Posterior cingulate gyrus (tissue), 11 donors: ENCODE measurements at regions not wholly inside any gene's neighbourhood (a gene's known extent, or its start where the extent isn't known, plus 50 kb on each side); places are given as distances from the start of the nearest gene placed in this dataset.
"Not testable (repeated sequence)": the region's sequence is repeated elsewhere in the genome, so short reads cannot be mapped to it uniquely, and the experiment has no call there.

ENCODE experiments used
- DNase-seq, 10 donors: peaks; one replicate each; pipeline versions ENCODE4 v3.0.0 to v3.0.0-alpha.2; 2020 to 2021; ENCODE audit warnings: mixed read lengths in 3 of 10
- intact Hi-C: fragments of 100-400 bp; cut with DNase I; formaldehyde crosslinking; loops from one replicate; pipeline ENCODE4 v1.15.1; 2023

- intact Hi-C loops = no loop called here
These were observed 3922.5 kb upstream of the OR11H1 start for GRCh38 chr22:11605468-11605981.

GRCh38 chr22:11606047-11607000 lies 3921.7 kb upstream of the OR11H1 start:
- DNase-seq = peak in 2 of 10 donors; percentile 82 to 88

More at GRCh38 chr22:11605468-11605981, 3922.5 kb upstream of the OR11H1 start:
- peak in 2 of 10 donors; percentile 83 to 88 for DNase-seq

GRCh38 chr22:11607215-11607614 lies 3920.8 kb upstream of the OR11H1 start:
- intact Hi-C loops = not testable (repeated sequence)
- peak in 2 of 10 donors; percentile 40 to 73 for DNase-seq

More at GRCh38 chr22:11606047-11607000, 3921.7 kb upstream of the OR11H1 start:
- intact Hi-C loops = not testable (repeated sequence)

- intact Hi-C loops, DNase-seq: not testable (repeated sequence)
These were observed 3919.5 kb upstream of the OR11H1 start for GRCh38 chr22:11608486-11608885.

GRCh38 chr22:11609193-11609592 lies 3918.8 kb upstream of the OR11H1 start:
- DNase-seq = peak in 1 of 10 donors; percentile 66
- intact Hi-C loops = not testable (repeated sequence)

- intact Hi-C loops = not testable (repeated sequence)
- DNase-seq = peak in 3 of 10 donors; percentile 79 to 88 (median 80)
These were observed 3916.7 kb upstream of the OR11H1 start for GRCh38 chr22:11611280-11611679.

GRCh38 chr22:11611876-11612275 lies 3916.1 kb upstream of the OR11H1 start:
- peak in 1 of 10 donors; percentile 84 for DNase-seq
- intact Hi-C loops = not testable (repeated sequence)

- intact Hi-C loops = not testable (repeated sequence)
- DNase-seq = peak in 2 of 10 donors; percentile 62 to 84
These were observed 3914.7 kb upstream of the OR11H1 start for GRCh38 chr22:11613081-11613897.

- intact Hi-C loops = no loop called here
- peak in 1 of 10 donors; percentile 47 for DNase-seq
These were observed 3913.9 kb upstream of the OR11H1 start for GRCh38 chr22:11613898-11614755.

- peak in 2 of 10 donors; percentile 74 to 78 for DNase-seq
- intact Hi-C loops = not testable (repeated sequence)
These were observed 3913.1 kb upstream of the OR11H1 start for GRCh38 chr22:11614798-11615433.

- DNase-seq = no peak
These were observed 3911.2 kb upstream of the OR11H1 start for GRCh38 chr22:11616811-11617210.

GRCh38 chr22:11618322-11618662 lies 3909.7 kb upstream of the OR11H1 start:
- DNase-seq, intact Hi-C loops: not testable (repeated sequence)

More at GRCh38 chr22:11616811-11617210, 3911.2 kb upstream of the OR11H1 start:
- intact Hi-C loops = no loop called here

- DNase-seq = peak in 2 of 10 donors; percentile 72 to 78
These were observed 3909.3 kb upstream of the OR11H1 start for GRCh38 chr22:11618688-11619087.

GRCh38 chr22:11620921-11621762 lies 3906.8 kb upstream of the OR11H1 start:
- peak in 2 of 10 donors; percentile 74 to 77 for DNase-seq
- intact Hi-C loops = not testable (repeated sequence)

More at GRCh38 chr22:11618688-11619087, 3909.3 kb upstream of the OR11H1 start:
- intact Hi-C loops = not testable (repeated sequence)

- DNase-seq = peak in 1 of 10 donors; percentile 77
- intact Hi-C loops = not testable (repeated sequence)
These were observed 3905.2 kb upstream of the OR11H1 start for GRCh38 chr22:11622774-11623173.

GRCh38 chr22:11625711-11626421 lies 3902.1 kb upstream of the OR11H1 start:
- DNase-seq = peak in 2 of 10 donors; percentile 82 to 83
- intact Hi-C loops = not testable (repeated sequence)

- intact Hi-C loops = no loop called here
- peak in 2 of 10 donors; percentile 63 to 81 for DNase-seq
These were observed 3901.6 kb upstream of the OR11H1 start for GRCh38 chr22:11626422-11626773.
